ENCODE measurements at regions not wholly inside any gene's neighbourhood (a gene's known extent, or its start where the extent isn't known, plus 50 kb on each side); places are given as distances from the start of the nearest gene placed in this dataset.

- TF ChIP-seq CTCF (IDR thresholded peaks at IDR 0.05): no peak
- no peak for TF ChIP-seq EZH2 (IDR thresholded peaks at IDR 0.05)
- no peak for TF ChIP-seq EZH2phosphoT487 (IDR thresholded peaks at IDR 0.05)
Measured at GRCh38 chr7:42997611-42998010, 65.4 kb downstream of the MRPL32 start.
